ENCODE measurements at regions not wholly inside any gene's neighbourhood (a gene's known extent, or its start where the extent isn't known, plus 50 kb on each side); places are given as distances from the start of the nearest gene placed in this dataset.

- TF ChIP-seq, protein P1, sequence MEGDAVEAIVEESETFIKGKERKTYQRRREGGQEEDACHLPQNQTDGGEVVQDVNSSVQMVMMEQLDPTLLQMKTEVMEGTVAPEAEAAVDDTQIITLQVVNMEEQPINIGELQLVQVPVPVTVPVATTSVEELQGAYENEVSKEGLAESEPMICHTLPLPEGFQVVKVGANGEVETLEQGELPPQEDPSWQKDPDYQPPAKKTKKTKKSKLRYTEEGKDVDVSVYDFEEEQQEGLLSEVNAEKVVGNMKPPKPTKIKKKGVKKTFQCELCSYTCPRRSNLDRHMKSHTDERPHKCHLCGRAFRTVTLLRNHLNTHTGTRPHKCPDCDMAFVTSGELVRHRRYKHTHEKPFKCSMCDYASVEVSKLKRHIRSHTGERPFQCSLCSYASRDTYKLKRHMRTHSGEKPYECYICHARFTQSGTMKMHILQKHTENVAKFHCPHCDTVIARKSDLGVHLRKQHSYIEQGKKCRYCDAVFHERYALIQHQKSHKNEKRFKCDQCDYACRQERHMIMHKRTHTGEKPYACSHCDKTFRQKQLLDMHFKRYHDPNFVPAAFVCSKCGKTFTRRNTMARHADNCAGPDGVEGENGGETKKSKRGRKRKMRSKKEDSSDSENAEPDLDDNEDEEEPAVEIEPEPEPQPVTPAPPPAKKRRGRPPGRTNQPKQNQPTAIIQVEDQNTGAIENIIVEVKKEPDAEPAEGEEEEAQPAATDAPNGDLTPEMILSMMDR (IDR thresholded peaks at IDR 0.05) = no peak
Observed at GRCh38 chr5:173408946-173409345, 80.7 kb upstream of the STC2 start.

GRCh38 chr5:173399851-173400250, 71.6 kb upstream of the STC2 start:
- Histone ChIP-seq H3K4me1 (ENCODE audit: control insufficient read depth in 1 of 2, insufficient read depth in 2 of 2, low read length in 2 of 2) (peaks cover 27 to 29% of the 10 kb centered on the region in 2 donors), H3K4me3 (replicated peaks in 1 of 3; ENCODE audit: low read depth in 2 of 3, low read length in 3 of 3) (no peak overlapping the region), H3K9ac (ENCODE audit: insufficient read depth, low read length, poor library complexity, severe bottlenecking) (no peak overlapping the region), H2AFZ (ENCODE audit: insufficient read depth, low read depth, low read length, poor library complexity, severe bottlenecking) (no peak overlapping the region), H4K20me1 (ENCODE audit: insufficient read depth, low read length) (no peaks in the 10 kb centered on the region), H3K27me3 (ENCODE audit: control insufficient read depth in 2 of 2, insufficient read depth in 2 of 2, low read length in 2 of 2) (no peaks in the 10 kb centered on the region), H3K9me3 (replicated peaks in 1 of 2; ENCODE audit: control insufficient read depth in 1 of 2, insufficient read depth in 1 of 2, low read length in 2 of 2) (no peaks in the 10 kb centered on the region), H3K4me2 (replicated peaks; ENCODE audit: extremely low read depth, low read length, poor library complexity, severe bottlenecking) (no peak overlapping the region), H3K79me2 (ENCODE audit: insufficient read depth, low read length) (no peaks in the 10 kb centered on the region), H3K36me3 (replicated peaks in 1 of 2; ENCODE audit: control insufficient read depth in 1 of 2, insufficient read depth in 2 of 2, low read length in 2 of 2) (no peaks in the 10 kb centered on the region), H3K27ac (ENCODE audit: low read depth in 1 of 2, low read length in 2 of 2) (no peak overlapping the region)
- DNase-seq = no peak
- Mint-ChIP-seq H3K27ac (no peak overlapping the region), H3K27me3 (ENCODE audit: low read depth in 3 of 3) (peaks cover 0 to 2% (median 0%) of the 10 kb centered on the region in 3 donors), H3K4me3 (no peak overlapping the region), H3K9me3 (peaks cover 0 to 10% (median 0%) of the 10 kb centered on the region in 7 donors), H3K4me1 (peaks cover 31% of the 10 kb centered on the region), H3K36me3 (no peaks in the 10 kb centered on the region)
- no CpG with 5 or more reads among the region's 2 CpGs for WGBS (ENCODE audit: insufficient coverage)
- intact Hi-C loops (cut with micrococcal nuclease) = no loop called here
- TF ChIP-seq, protein P1 (IDR thresholded peaks at IDR 0.05) = no peak

More at GRCh38 chr5:173408946-173409345, 80.7 kb upstream of the STC2 start:
- Mint-ChIP-seq H3K27ac (no peak overlapping the region), H3K4me3 (no peak overlapping the region), H3K36me3 (no peaks in the 10 kb centered on the region), H3K9me3 (peaks cover 0 to 2% (median 0%) of the 10 kb centered on the region in 7 donors), H3K4me1 (no peaks in the 10 kb centered on the region), H3K27me3 (ENCODE audit: low read depth in 3 of 3) (peaks cover 3 to 5% (median 4%) of the 10 kb centered on the region in 3 donors)
- intact Hi-C loops (cut with micrococcal nuclease) = no loop called here
- H3K79me2 ChIP-seq (ENCODE audit: insufficient read depth, low read length) = no peaks in the 10 kb centered on the region
- H3K9ac ChIP-seq (ENCODE audit: insufficient read depth, low read length, poor library complexity, severe bottlenecking) = no peak overlapping the region
- H3K4me2 ChIP-seq (replicated peaks; ENCODE audit: extremely low read depth, low read length, poor library complexity, severe bottlenecking) = no peak overlapping the region
- no CpG with 5 or more reads among the region's 1 CpG for WGBS (ENCODE audit: insufficient coverage)
- no peaks in the 10 kb centered on the region for H4K20me1 ChIP-seq (ENCODE audit: insufficient read depth, low read length)
- no peak for DNase-seq
- no peaks in the 10 kb centered on the region for H3K36me3 ChIP-seq (replicated peaks in 1 of 2; ENCODE audit: control insufficient read depth in 1 of 2, insufficient read depth in 2 of 2, low read length in 2 of 2)
- H3K27me3 ChIP-seq (ENCODE audit: control insufficient read depth in 2 of 2, insufficient read depth in 2 of 2, low read length in 2 of 2) = no peaks in the 10 kb centered on the region
- no peak overlapping the region for H3K4me3 ChIP-seq (replicated peaks in 1 of 3; ENCODE audit: low read depth in 2 of 3, low read length in 3 of 3)
- no peaks in the 10 kb centered on the region for H3K9me3 ChIP-seq (replicated peaks in 1 of 2; ENCODE audit: control insufficient read depth in 1 of 2, insufficient read depth in 1 of 2, low read length in 2 of 2)
- H2AFZ ChIP-seq (ENCODE audit: insufficient read depth, low read depth, low read length, poor library complexity, severe bottlenecking) = no peak overlapping the region
- no peak overlapping the region for H3K27ac ChIP-seq (ENCODE audit: low read depth in 1 of 2, low read length in 2 of 2)
- no peaks in the 10 kb centered on the region for H3K4me1 ChIP-seq (ENCODE audit: control insufficient read depth in 1 of 2, insufficient read depth in 2 of 2, low read length in 2 of 2)
